NCI-H345 treated with DMSO at 0.1 percent for 48 hours (cell line): ENCODE measurements at regions not wholly inside any gene's neighbourhood (a gene's known extent, or its start where the extent isn't known, plus 50 kb on each side); places are given as distances from the start of the nearest gene placed in this dataset.
"Not testable (repeated sequence)": the region's sequence is repeated elsewhere in the genome, so short reads cannot be mapped to it uniquely, and the experiment has no call there.

Source experiments
- DNase-seq: peaks from one replicate; lab custom pipeline; 2025; ENCODE audit not compliant: unreplicated experiment; lab: John Stamatoyannopoulos, UW

- DNase-seq: no peak
Measured at GRCh38 chr3:106071306-106071705, 202.5 kb upstream of the CBLB start.

- DNase-seq: not testable (repeated sequence)
Measured at GRCh38 chr3:106072596-106072995, 203.8 kb upstream of the CBLB start.

DNA sequence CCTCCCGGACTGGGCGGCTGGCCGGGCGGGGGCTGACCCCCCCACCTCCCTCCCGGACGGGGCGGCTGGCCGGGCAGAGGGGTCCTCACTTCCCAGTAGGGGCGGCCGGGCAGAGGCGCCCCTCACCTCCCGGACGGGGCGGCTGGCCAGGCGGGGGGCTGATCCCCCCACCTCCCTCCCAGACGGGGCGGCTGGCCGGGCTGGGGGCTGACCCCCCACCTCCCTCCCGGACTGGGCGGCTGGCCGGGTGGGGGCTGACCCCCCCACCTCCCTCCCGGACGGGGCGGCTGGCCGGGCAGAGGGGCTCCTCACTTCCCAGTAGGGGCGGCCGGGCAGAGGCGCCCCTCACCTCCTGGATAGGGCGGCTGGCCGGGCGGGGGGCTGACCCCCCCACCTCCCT lies 205.0 kb upstream of the CBLB start:
- DNase-seq: not testable (repeated sequence)

DNA sequence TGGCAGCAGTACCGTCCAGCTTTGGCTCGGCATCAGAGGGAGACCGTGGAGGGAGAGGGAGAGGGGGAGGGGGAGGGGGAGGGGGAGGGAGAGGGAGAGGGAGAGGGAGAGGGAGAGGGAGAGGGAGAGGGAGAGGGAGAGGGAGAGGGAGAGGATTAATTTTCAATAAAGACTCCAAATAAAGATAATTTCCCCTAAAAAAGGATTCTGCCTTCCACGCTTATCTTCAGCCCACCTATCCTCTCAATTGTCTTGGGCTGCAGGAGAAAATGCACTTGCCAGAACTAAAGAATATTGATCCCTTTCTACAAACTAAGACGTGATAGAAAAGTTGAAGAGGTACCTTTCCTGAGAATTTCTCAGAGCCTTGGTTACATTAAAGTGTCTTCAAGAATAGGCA lies 206.9 kb upstream of the CBLB start:
- DNase-seq: not testable (repeated sequence)

DNA sequence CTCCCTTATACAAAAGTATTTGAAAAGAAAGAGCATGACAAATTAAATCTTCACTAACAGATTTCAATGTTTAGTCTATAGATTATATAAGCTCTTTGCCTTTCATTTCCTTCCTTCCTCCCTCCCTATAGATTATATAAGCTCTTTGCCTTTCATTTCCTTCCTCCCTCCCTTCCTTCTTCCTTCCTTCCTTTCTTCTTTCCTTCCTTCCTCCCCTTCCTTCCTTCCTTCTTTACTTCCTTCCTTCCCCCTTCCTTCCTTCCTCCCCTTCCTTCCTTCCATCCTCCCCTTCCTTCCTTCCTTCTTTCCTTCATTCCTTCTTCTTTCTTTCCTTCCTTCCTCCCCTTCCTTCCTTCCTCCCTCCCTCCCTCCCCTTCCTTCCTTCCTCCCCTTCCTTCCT lies 209.8 kb upstream of the CBLB start:
- DNase-seq: no peak

DNA sequence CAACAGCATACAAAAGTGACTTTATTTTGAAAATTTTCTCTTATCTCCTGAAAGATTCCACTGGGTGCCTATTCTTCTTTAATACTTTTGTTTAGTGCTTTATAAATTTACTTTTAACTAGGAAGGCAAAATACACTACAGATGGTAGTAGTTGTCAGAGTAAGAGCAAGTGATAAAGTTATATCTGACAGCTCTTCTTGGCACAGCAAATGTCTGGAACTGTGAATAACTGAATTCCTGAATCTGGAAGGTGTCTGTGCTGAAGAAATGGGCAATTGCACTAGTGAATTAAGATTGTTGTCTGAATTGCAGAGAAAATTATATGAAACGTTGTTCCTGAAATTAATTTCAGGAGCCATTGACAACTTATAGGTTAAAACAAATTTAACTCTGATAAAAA lies 213.8 kb upstream of the CBLB start:
- DNase-seq: no peak

- no peak for DNase-seq
Measured at GRCh38 chr3:106083207-106083606, 214.4 kb upstream of the CBLB start.

GRCh38 chr3:106083854-106084253 lies 215.0 kb upstream of the CBLB start:
- DNase-seq: no peak

- no peak for DNase-seq
Measured at GRCh38 chr3:106086038-106086437, 217.2 kb upstream of the CBLB start.

GRCh38 chr3:106086636-106087035 lies 217.8 kb upstream of the CBLB start:
- no peak for DNase-seq

- no peak for DNase-seq
Measured at GRCh38 chr3:106088304-106088703, 219.5 kb upstream of the CBLB start.

GRCh38 chr3:106088899-106089298 lies 220.1 kb upstream of the CBLB start:
- no peak for DNase-seq

DNA sequence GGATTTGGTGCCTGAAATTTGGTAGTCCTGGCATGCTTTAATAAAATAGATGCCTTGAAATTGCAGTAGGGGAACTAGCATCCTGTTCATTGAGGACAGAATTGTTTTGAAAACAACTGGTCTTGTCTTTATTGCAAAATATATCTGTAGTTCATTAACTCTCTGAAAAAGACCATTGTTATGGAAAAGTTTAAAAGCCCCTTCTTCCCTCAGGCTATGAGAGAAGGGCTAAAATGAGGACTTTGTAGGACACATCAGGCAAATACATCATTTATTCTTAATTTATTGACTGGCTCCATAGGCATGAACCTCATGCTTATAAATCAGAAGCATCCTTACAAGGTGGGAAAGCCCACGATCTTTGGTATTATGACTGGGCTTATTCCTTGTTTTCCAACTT lies 221.0 kb upstream of the CBLB start:
- no peak for DNase-seq

DNA sequence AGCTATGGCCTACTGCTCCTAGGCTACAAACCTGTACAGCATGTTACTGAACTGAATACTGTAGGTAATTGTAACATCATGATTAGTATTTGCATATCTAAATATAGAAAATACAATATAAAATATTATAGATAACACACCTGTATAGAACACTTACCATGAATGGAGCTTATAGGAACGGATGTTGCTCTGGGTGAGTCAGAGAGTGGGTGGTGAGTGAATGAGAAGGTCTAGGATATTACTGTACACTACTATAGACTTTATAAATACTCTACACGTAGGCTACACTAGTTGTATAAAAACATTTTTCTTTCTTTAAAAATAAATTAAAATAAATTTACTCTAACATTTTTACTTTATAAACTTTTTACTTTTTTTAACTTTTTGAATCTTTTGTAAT lies 224.0 kb upstream of the CBLB start:
- no peak for DNase-seq

GRCh38 chr3:106093616-106094015 lies 224.8 kb upstream of the CBLB start:
- DNase-seq: no peak

GRCh38 chr3:106097817-106098435 lies 229.1 kb upstream of the CBLB start:
- DNase-seq: no peak

GRCh38 chr3:106103383-106103782 lies 234.6 kb upstream of the CBLB start:
- no peak for DNase-seq

GRCh38 chr3:106104078-106104477 lies 235.3 kb upstream of the CBLB start:
- DNase-seq: no peak

DNA sequence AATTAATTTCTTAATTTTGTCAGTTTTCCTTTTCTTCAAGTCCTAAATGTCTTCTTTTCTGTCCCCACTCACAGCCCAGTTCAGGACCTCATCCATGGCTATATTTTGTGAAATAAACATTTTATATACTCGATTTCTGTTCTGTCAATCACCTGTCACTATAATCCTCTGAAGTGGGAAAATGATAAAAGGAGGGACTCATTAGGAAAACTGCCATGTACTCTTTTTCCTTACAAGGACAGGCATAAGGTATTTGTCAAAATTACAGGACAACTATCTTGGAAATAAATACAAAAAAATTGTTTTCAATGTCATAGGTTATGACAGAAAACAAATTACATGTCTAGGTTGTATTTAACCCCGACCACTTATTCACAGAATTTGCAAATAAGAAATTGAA lies 240.1 kb upstream of the CBLB start:
- no peak for DNase-seq

- DNase-seq: not testable (repeated sequence)
Measured at GRCh38 chr3:106112561-106112960, 243.7 kb upstream of the CBLB start.

GRCh38 chr3:106113747-106114146 lies 244.9 kb upstream of the CBLB start:
- no peak for DNase-seq

DNA sequence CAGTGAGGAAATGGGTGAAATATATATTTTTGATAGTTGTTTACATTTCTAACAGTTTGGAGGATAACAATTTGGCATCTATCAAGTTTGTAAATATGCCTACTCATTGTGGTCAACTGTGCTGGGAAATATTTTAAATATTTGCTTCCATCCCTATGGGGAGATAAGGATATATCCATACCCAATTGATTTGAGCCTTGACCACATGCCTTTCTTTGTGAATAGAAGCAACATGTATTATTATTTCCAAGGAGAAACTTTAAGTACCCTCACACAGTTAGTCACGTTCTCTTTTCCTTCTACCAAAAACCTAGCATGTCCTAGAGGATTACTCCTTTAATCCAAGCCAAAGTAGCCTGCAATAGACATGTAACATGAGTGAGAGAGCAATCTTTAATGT lies 245.4 kb upstream of the CBLB start:
- DNase-seq: no peak

DNA sequence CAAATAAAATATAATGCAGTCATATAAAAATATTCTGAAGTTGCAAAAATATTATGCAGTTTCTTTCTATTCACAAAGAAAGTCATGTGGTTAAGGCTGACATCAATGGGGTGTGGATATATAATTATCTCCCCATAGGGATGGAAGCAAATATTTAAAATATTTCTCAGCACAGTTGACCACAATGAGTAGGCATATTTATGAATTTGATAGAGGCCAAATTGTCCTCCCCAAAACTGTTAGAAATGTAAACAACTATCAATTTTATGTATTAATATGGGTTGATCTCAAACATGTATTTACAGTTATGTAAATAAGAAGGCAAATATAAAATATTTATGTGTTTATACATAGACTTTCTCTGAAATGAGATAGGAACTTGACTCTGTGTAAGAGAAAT lies 246.0 kb upstream of the CBLB start:
- no peak for DNase-seq

- no peak for DNase-seq
Measured at GRCh38 chr3:106115557-106115956, 246.7 kb upstream of the CBLB start.
